ENCODE measurements at regions not wholly inside any gene's neighbourhood (a gene's known extent, or its start where the extent isn't known, plus 50 kb on each side); places are given as distances from the start of the nearest gene placed in this dataset.
"Not testable (repeated sequence)": the region's sequence is repeated elsewhere in the genome, so short reads cannot be mapped to it uniquely, and the experiment has no call there.

- CTCF ChIA-PET = interaction anchor here (0.5 to 1.2 kb wide), 4 partner anchors 18 to 1643 kb away, joined by 3 to 4 read pairs (median 3); no protein-coding TSS in a partner anchor
Observed at GRCh38 chr19:22502766-22503165, 80.6 kb upstream of the ZNF98 start.

DNA sequence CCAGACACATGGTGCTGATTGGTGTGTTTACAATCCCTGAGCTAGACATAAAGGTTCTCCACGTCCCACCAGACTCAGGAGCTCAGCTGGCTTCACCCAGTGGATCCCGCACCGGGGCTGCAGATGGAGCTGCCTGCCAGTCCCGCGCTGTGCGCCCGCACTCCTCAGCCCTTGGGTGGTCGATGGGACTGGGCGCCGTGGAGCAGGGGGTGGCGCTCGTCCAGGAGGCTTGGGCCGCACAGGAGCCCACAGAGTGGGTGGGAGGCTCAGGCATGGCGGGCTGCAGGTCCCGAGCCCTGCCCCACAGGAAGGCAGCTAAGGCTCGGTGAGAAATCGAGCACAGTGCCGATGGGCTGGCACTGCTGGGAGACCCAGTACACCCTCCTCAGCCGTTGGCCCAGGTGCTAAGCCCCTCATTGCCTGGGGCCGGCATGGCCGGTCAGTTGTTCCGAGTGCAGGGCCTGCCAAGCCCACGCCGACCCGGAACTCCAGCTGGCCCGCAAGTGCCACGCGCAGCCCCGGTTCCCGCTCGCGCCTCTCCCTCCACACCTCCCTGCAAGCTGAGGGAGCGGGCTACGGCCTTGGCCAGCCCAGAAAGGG, 76.8 kb upstream of the ZNF98 start:
- H3K4me1 Mint-ChIP-seq (ENCODE audit: insufficient read depth, unreplicated experiment); H3K27ac Mint-ChIP-seq (ENCODE audit: low read depth, unreplicated experiment); DNase-seq (ENCODE audit: unreplicated experiment); POLR2A ChIA-PET; CTCF ChIA-PET; H3K27me3 Mint-ChIP-seq (ENCODE audit: insufficient read depth, unreplicated experiment); BruUV-seq (replicated peaks); intact Hi-C loops (cut with micrococcal nuclease); H3K36me3 Mint-ChIP-seq (ENCODE audit: insufficient read depth, unreplicated experiment); H3K4me3 Mint-ChIP-seq (ENCODE audit: unreplicated experiment): not testable (repeated sequence)
- H3K9me3 Mint-ChIP-seq (ENCODE audit: unreplicated experiment) = peaks cover 45% of the 10 kb centered on the region

More at GRCh38 chr19:22502766-22503165, 80.6 kb upstream of the ZNF98 start:
- Mint-ChIP-seq H3K4me1 (ENCODE audit: insufficient read depth, unreplicated experiment) (no peaks in the 10 kb centered on the region), H3K4me3 (ENCODE audit: unreplicated experiment) (no peak overlapping the region), H3K27ac (ENCODE audit: low read depth, unreplicated experiment) (no peak overlapping the region), H3K36me3 (ENCODE audit: insufficient read depth, unreplicated experiment) (no peaks in the 10 kb centered on the region), H3K27me3 (ENCODE audit: insufficient read depth, unreplicated experiment) (no peaks in the 10 kb centered on the region), H3K9me3 (ENCODE audit: unreplicated experiment) (peaks cover 38% of the 10 kb centered on the region)
- intact Hi-C loops (cut with micrococcal nuclease) = no loop called here
- no TSS peak for BruUV-seq (replicated peaks)
- DNase-seq (ENCODE audit: unreplicated experiment) = no peak
- no peak for TF ChIP-seq CTCF (IDR thresholded peaks at IDR 0.05; ENCODE audit: unreplicated experiment)
- POLR2A ChIA-PET = no interaction called here

DNA sequence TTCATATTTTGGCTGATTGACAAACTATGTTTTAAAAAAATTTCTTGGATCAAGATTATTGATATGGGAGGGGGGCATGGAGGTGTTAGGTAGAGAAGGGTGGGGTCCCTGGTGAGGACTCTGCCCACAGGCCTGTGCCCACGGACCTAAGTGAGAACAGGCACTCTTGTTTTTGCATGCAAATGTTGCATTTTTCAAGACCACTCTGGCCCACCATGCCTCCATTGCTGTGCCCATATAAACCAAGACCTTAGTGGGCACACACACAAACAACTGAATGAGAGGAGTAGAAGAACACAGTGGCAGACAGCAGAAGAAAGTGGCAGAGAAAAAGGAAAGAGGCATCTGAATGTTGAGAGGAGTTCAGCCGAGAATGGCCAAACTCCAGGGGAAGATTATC, 69.6 kb upstream of the ZNF98 start:
- no peaks in the 10 kb centered on the region for H3K4me1 Mint-ChIP-seq (ENCODE audit: insufficient read depth, unreplicated experiment)
- no peak for TF ChIP-seq CTCF (IDR thresholded peaks at IDR 0.05; ENCODE audit: unreplicated experiment)
- ChIA-PET CTCF (no interaction called here), POLR2A (no interaction called here)
- H3K27me3 Mint-ChIP-seq (ENCODE audit: insufficient read depth, unreplicated experiment) = no peaks in the 10 kb centered on the region
- peaks cover 24% of the 10 kb centered on the region for H3K9me3 Mint-ChIP-seq (ENCODE audit: unreplicated experiment)
- no peak overlapping the region for H3K4me3 Mint-ChIP-seq (ENCODE audit: unreplicated experiment)
- H3K27ac Mint-ChIP-seq (ENCODE audit: low read depth, unreplicated experiment) = no peak overlapping the region
- H3K36me3 Mint-ChIP-seq (ENCODE audit: insufficient read depth, unreplicated experiment) = peaks cover 6% of the 10 kb centered on the region
- no peak for DNase-seq (ENCODE audit: unreplicated experiment)
- BruUV-seq (replicated peaks) = no TSS peak
- intact Hi-C loops (cut with micrococcal nuclease) = no loop called here

- H3K4me1 Mint-ChIP-seq (ENCODE audit: insufficient read depth, unreplicated experiment); H3K27me3 Mint-ChIP-seq (ENCODE audit: insufficient read depth, unreplicated experiment); DNase-seq (ENCODE audit: unreplicated experiment); H3K27ac Mint-ChIP-seq (ENCODE audit: low read depth, unreplicated experiment); POLR2A ChIA-PET; intact Hi-C loops (cut with micrococcal nuclease); H3K36me3 Mint-ChIP-seq (ENCODE audit: insufficient read depth, unreplicated experiment); CTCF ChIA-PET; H3K4me3 Mint-ChIP-seq (ENCODE audit: unreplicated experiment); BruUV-seq (replicated peaks): not testable (repeated sequence)
- peaks cover 28% of the 10 kb centered on the region for H3K9me3 Mint-ChIP-seq (ENCODE audit: unreplicated experiment)
Observed at GRCh38 chr19:22483514-22483913, 61.4 kb upstream of the ZNF98 start.

- DNase-seq (ENCODE audit: unreplicated experiment) = no peak
- H3K27ac Mint-ChIP-seq (ENCODE audit: low read depth, unreplicated experiment) = no peak overlapping the region
- CTCF ChIA-PET = interaction anchor here (0.7 kb wide), 2 partner anchors 12 to 30 kb away, joined by 3 read pairs; no protein-coding TSS in a partner anchor
- peaks cover 7% of the 10 kb centered on the region for H3K9me3 Mint-ChIP-seq (ENCODE audit: unreplicated experiment)
- H3K36me3 Mint-ChIP-seq (ENCODE audit: insufficient read depth, unreplicated experiment) = no peaks in the 10 kb centered on the region
- no TSS peak for BruUV-seq (replicated peaks)
- H3K4me3 Mint-ChIP-seq (ENCODE audit: unreplicated experiment) = no peak overlapping the region
- intact Hi-C loops (cut with micrococcal nuclease) = no loop called here
- POLR2A ChIA-PET = no interaction called here
- H3K27me3 Mint-ChIP-seq (ENCODE audit: insufficient read depth, unreplicated experiment) = no peaks in the 10 kb centered on the region
- H3K4me1 Mint-ChIP-seq (ENCODE audit: insufficient read depth, unreplicated experiment) = no peaks in the 10 kb centered on the region
- no peak for TF ChIP-seq CTCF (IDR thresholded peaks at IDR 0.05; ENCODE audit: unreplicated experiment)
Observed at GRCh38 chr19:22472180-22472637, 50.1 kb upstream of the ZNF98 start.
